Glutamatergic neuron (in vitro differentiated cells): ENCODE measurements at regions not wholly inside any gene's neighbourhood (a gene's known extent, or its start where the extent isn't known, plus 50 kb on each side); places are given as distances from the start of the nearest gene placed in this dataset.

Source experiments
- DNase-seq: peaks from one replicate; pipeline ENCODE4 v3.0.0; 2022
- H3K27ac Mint-ChIP-seq: one replicate; pipeline ENCODE4 v1.8.0; 2020; ENCODE audit warnings: mild to moderate bottlenecking, mixed read lengths, inconsistent platforms; ENCODE audit not compliant: unreplicated experiment
- H3K27me3 Mint-ChIP-seq: one replicate; pipeline ENCODE4 v1.8.0; 2020; ENCODE audit warnings: mild to moderate bottlenecking, moderate library complexity, mixed read lengths, inconsistent platforms; ENCODE audit not compliant: unreplicated experiment
- H3K36me3 Mint-ChIP-seq: one replicate; pipeline ENCODE4 v1.8.0; 2020; ENCODE audit warnings: mild to moderate bottlenecking, mixed read lengths, inconsistent platforms; ENCODE audit not compliant: unreplicated experiment
- H3K4me1 Mint-ChIP-seq: one replicate; pipeline ENCODE4 v1.8.0; 2020; ENCODE audit warnings: mild to moderate bottlenecking, low read depth, mixed read lengths, inconsistent platforms; ENCODE audit not compliant: unreplicated experiment
- H3K4me3 Mint-ChIP-seq: one replicate; pipeline ENCODE4 v1.8.0; 2020; ENCODE audit warnings: mild to moderate bottlenecking, mixed read lengths, inconsistent platforms; ENCODE audit not compliant: unreplicated experiment
- H3K9me3 Mint-ChIP-seq: one replicate; pipeline ENCODE4 v1.8.0; 2020; ENCODE audit warnings: mild to moderate bottlenecking, moderate library complexity, mixed read lengths, inconsistent platforms; ENCODE audit not compliant: unreplicated experiment
- CTCF ChIP-seq: fragments of 200-600 bp; sonication (generic); IDR thresholded peaks from one replicate; pipeline ENCODE4 v1.5.0; 2021; ENCODE audit not compliant: partially characterized antibody, unreplicated experiment

DNA sequence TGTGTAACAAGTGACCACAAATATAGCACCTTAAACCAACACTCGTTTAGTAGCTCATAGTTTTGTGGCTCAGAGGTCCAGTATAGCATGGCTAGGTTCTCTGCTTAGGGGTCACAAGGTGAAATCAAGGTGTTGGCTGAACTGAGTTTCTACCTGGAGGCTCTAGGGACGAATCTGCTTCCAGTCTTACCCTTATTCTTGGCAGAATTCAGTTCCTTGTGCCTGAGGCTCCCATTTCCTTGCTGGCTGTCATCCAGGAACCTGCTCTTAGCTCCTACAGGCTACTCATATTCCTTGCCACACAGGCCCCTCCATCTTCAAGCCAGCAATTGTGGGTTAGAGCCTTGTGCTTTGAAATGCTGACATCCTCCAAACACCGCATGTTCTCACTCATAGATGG, 212.3 kb upstream of the CDH13 start:
- DNase-seq, result no peak
- Mint-ChIP-seq H3K4me1 (no peaks in the 10 kb centered on the region), H3K36me3 (no peaks in the 10 kb centered on the region), H3K27me3 (no peaks in the 10 kb centered on the region), H3K9me3 (no peaks in the 10 kb centered on the region), H3K27ac (no peak overlapping the region), H3K4me3 (no peak overlapping the region)
- TF ChIP-seq CTCF, result no peak

DNA sequence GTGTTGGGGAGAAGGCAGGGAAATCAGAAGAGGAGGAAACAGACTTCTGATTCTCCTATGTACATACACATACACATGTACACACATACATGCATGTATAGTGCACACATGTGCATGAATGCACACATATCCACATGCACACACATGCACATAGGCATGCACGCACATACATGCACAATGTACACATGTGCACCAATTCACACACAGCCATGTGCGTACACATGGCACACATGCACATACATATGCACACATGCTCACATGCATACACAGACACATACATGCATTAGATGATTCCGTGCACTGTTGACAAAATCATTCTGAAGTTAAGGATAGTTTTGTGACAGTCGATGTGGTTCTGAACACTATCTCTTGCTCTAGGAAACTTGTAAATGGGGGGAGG, 214.0 kb upstream of the CDH13 start:
- no peak for TF ChIP-seq CTCF
- Mint-ChIP-seq H3K36me3 (no peaks in the 10 kb centered on the region), H3K27me3 (no peaks in the 10 kb centered on the region), H3K4me1 (no peaks in the 10 kb centered on the region), H3K27ac (no peak overlapping the region), H3K4me3 (no peak overlapping the region), H3K9me3 (no peaks in the 10 kb centered on the region)
- DNase-seq, result no peak

DNA sequence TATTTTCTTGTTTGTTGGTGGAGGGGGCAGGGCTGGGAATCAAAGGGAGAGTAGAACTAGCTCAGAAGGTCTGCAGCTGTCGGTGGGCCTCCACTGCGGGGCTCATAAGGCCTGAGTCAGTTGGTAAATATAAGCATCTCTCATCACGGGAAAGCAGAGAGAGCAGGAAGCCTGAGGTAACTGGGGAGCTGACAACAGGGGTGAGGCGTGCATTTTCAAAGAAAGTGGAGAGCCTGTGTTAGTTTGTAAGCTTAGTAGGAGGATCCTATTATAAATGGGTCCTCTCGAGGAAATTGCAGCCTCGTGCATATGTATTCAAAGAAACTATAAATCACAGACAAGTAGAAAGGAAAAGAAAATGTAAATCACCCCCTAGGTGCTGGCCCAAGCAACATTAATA, 221.0 kb upstream of the CDH13 start:
- H3K9me3 Mint-ChIP-seq, result peaks cover 3% of the 10 kb centered on the region
- H3K4me1 Mint-ChIP-seq, result peaks cover 2% of the 10 kb centered on the region
- H3K4me3 Mint-ChIP-seq, result no peak overlapping the region
- H3K27ac Mint-ChIP-seq, result no peak overlapping the region
- no peak for TF ChIP-seq CTCF
- DNase-seq, result no peak
- no peaks in the 10 kb centered on the region for H3K27me3 Mint-ChIP-seq
- H3K36me3 Mint-ChIP-seq, result no peaks in the 10 kb centered on the region

DNA sequence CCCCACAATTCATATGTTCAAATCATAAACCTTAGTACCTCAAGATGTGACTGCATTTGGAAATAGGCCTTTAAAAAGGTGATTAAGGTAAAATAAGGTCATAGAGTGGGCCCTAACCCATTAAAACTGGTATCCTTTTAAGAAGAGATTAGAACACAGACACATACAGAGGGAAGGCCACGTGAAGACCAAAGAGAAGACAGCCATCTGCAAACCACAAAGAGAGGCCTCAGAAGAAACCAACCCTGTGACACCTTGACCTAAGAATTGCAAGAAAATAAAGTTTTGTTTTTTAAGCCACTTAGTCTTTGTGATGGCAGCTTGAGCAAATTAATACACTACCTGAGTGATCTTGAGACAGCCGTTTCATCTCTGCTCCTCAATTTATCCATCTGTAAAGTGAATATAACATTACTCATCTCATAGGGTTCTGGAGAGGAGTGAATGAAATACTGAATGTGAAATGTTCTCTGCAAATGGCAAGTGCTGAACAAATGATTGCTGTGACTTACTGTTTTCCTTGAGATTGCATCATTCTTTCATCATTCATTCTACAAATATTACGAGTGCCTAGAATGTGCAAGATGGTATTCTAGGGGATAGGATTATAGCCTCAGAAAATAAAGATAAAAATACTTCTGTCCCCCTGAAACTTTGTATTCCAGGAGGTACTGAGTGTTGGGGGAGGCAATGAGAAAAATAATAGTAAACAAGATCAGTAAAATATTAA, 222.0 kb upstream of the CDH13 start:
- no peak for DNase-seq
- no peaks in the 10 kb centered on the region for H3K36me3 Mint-ChIP-seq
- no peak overlapping the region for H3K4me3 Mint-ChIP-seq
- H3K4me1 Mint-ChIP-seq, result peaks cover 2% of the 10 kb centered on the region
- no peaks in the 10 kb centered on the region for H3K27me3 Mint-ChIP-seq
- TF ChIP-seq CTCF, result no peak
- H3K27ac Mint-ChIP-seq, result no peak overlapping the region
- peaks cover 3% of the 10 kb centered on the region for H3K9me3 Mint-ChIP-seq

GRCh38 chr16:82402665-82403218, 224.0 kb upstream of the CDH13 start:
- Mint-ChIP-seq H3K4me1 (peaks cover 2% of the 10 kb centered on the region), H3K27me3 (no peaks in the 10 kb centered on the region), H3K9me3 (peaks cover 3% of the 10 kb centered on the region), H3K4me3 (no peak overlapping the region), H3K36me3 (no peaks in the 10 kb centered on the region), H3K27ac (no peak overlapping the region)
- DNase-seq, result no peak
- no peak for TF ChIP-seq CTCF
